CD4-positive, alpha-beta T cell (primary cell): ENCODE measurements at regions not wholly inside any gene's neighbourhood (a gene's known extent, or its start where the extent isn't known, plus 50 kb on each side); places are given as distances from the start of the nearest gene placed in this dataset.

ENCODE experiments used
- ATAC-seq: fragments of 200-7000 bp; cut with Tn5 transposase; one replicate; pipeline ENCODE4 v1.10.0; 2022; ENCODE audit warnings: mild to moderate bottlenecking; ENCODE audit not compliant: poor library complexity
- CTCF ChIA-PET: fragments of 350-600 bp; sonication (Branson Sonifier 250); formaldehyde crosslinking; loops from one replicate; lab custom pipeline; 2021; ENCODE audit warnings: antibody characterized with exemption, inconsistent platforms; lab: Charles Lee
- POLR2A ChIA-PET: fragments of 350-600 bp; sonication (Branson Sonifier 250); formaldehyde crosslinking; loops from one replicate; lab custom pipeline; 2021; ENCODE audit warnings: antibody characterized with exemption, inconsistent platforms; lab: Charles Lee
- DNase-seq, 14 experiments: peaks; one replicate each; pipeline ENCODE4 v3.0.0-alpha.2; 2013 to 2020; ENCODE audit warnings: mixed read lengths in 2 of 14
- H3K27ac ChIP-seq, 2 donors: one replicate each; pipeline versions ENCODE4 v1.5.1 to v1.7.0; 2013; ENCODE audit warnings: low read length in 2 of 2, low read depth in 1 of 2, mild to moderate bottlenecking in 1 of 2
- H3K27me3 ChIP-seq, 2 experiments: 1 replicate in 1 of 2; 2 replicates in 1 of 2; pipeline versions ENCODE4 v1.6.1 to v1.7.0; 2013; ENCODE audit warnings: low read length in 2 of 2, control low read depth in 1 of 2, mild to moderate bottlenecking in 1 of 2, moderate library complexity in 1 of 2; ENCODE audit not compliant: insufficient read depth in 2 of 2, control insufficient read depth in 1 of 2
- H3K36me3 ChIP-seq: one replicate; pipeline ENCODE4 v1.6.1; 2013; ENCODE audit warnings: low read length, control low read depth; ENCODE audit not compliant: insufficient read depth
- H3K4me1 ChIP-seq: one replicate; pipeline ENCODE4 v1.6.1; 2013; ENCODE audit warnings: low read length, control low read depth; ENCODE audit not compliant: insufficient read depth
- H3K4me3 ChIP-seq: one replicate; pipeline ENCODE4 v1.5.1; 2013; ENCODE audit warnings: mild to moderate bottlenecking, low read length, moderate library complexity
- H3K9me3 ChIP-seq, 2 experiments: 1 replicate in 1 of 2; 2 replicates in 1 of 2; pipeline versions ENCODE4 v1.6.1 to v1.7.0; 2013; ENCODE audit warnings: low read length in 2 of 2, mild to moderate bottlenecking in 2 of 2, control low read depth in 1 of 2, moderate library complexity in 1 of 2; ENCODE audit not compliant: control insufficient read depth in 1 of 2, insufficient read depth in 1 of 2
- H3K27ac Mint-ChIP-seq: one replicate; pipeline ENCODE4 v1.8.0; 2020; ENCODE audit warnings: mixed read lengths
- H3K27me3 Mint-ChIP-seq: one replicate; pipeline ENCODE4 v1.8.0; 2021; ENCODE audit warnings: mixed read lengths
- H3K36me3 Mint-ChIP-seq: one replicate; pipeline ENCODE4 v1.8.0; 2021; ENCODE audit warnings: low read depth, mixed read lengths
- H3K4me1 Mint-ChIP-seq: one replicate; pipeline ENCODE4 v1.8.0; 2021; ENCODE audit warnings: low read depth, mixed read lengths
- H3K4me3 Mint-ChIP-seq: one replicate; pipeline ENCODE4 v1.8.0; 2020; ENCODE audit warnings: mild to moderate bottlenecking, mixed read lengths
- H3K9me3 Mint-ChIP-seq: one replicate; pipeline ENCODE4 v1.8.0; 2020; ENCODE audit warnings: mixed read lengths
- CTCF ChIP-seq: fragments of 200-600 bp; IDR thresholded peaks from one replicate; pipeline ENCODE4 v1.8.0; 2022; ENCODE audit warnings: antibody characterized with exemption, mild to moderate bottlenecking
- intact Hi-C, 2 experiments: fragments of 100-400 bp; cut with DNase I in 1 of 2; cut with micrococcal nuclease in 1 of 2; formaldehyde crosslinking; loops; one replicate each; pipeline versions ENCODE4 v1.15.1 to v1.9.0; 2023 to 2025; cut with DNase I, micrococcal nuclease

GRCh38 chr3:152891678-152892077 lies 56.7 kb downstream of the P2RY1 start:
- H3K4me3 ChIP-seq, result no peak overlapping the region
- H3K36me3 ChIP-seq, result no peaks in the 10 kb centered on the region
- DNase-seq, result no peak
- no peaks in the 10 kb centered on the region for H3K4me1 ChIP-seq
- H3K36me3 Mint-ChIP-seq, result no peaks in the 10 kb centered on the region
- intact Hi-C loops, result no loop called here
- H3K4me1 Mint-ChIP-seq, result no peaks in the 10 kb centered on the region
- no peak overlapping the region for H3K4me3 Mint-ChIP-seq
- POLR2A ChIA-PET, result no interaction called here
- peaks cover 5% of the 10 kb centered on the region for H3K9me3 Mint-ChIP-seq
- no peak overlapping the region for H3K27ac Mint-ChIP-seq
- no peak for TF ChIP-seq CTCF
- no peak for ATAC-seq
- H3K27ac ChIP-seq, result no peak overlapping the region
- no peaks in the 10 kb centered on the region for H3K27me3 ChIP-seq
- CTCF ChIA-PET, result no interaction called here
- H3K27me3 Mint-ChIP-seq, result peaks cover 5% of the 10 kb centered on the region
- H3K9me3 ChIP-seq, result peaks cover 0 to 8% of the 10 kb centered on the region in 2 experiments

GRCh38 chr3:152892446-152892845 lies 57.5 kb downstream of the P2RY1 start:
- H3K4me3 ChIP-seq, result no peak overlapping the region
- Mint-ChIP-seq H3K4me3 (no peak overlapping the region), H3K4me1 (no peaks in the 10 kb centered on the region), H3K27me3 (peaks cover 5% of the 10 kb centered on the region), H3K9me3 (peaks cover 5% of the 10 kb centered on the region), H3K36me3 (no peaks in the 10 kb centered on the region), H3K27ac (no peak overlapping the region)
- no peaks in the 10 kb centered on the region for H3K4me1 ChIP-seq
- H3K27ac ChIP-seq, result no peak overlapping the region
- ATAC-seq (no peak), DNase-seq (no peak)
- ChIA-PET POLR2A (no interaction called here), CTCF (no interaction called here)
- no peaks in the 10 kb centered on the region for H3K27me3 ChIP-seq
- no peaks in the 10 kb centered on the region for H3K36me3 ChIP-seq
- no peak for TF ChIP-seq CTCF
- intact Hi-C loops, result no loop called here
- peaks cover 0 to 8% of the 10 kb centered on the region in 2 experiments for H3K9me3 ChIP-seq

- Mint-ChIP-seq H3K4me1 (no peaks in the 10 kb centered on the region), H3K36me3 (no peaks in the 10 kb centered on the region), H3K27ac (no peak overlapping the region), H3K9me3 (peaks cover 5% of the 10 kb centered on the region), H3K27me3 (peaks cover 5% of the 10 kb centered on the region), H3K4me3 (no peak overlapping the region)
- Histone ChIP-seq H3K27me3 (no peaks in the 10 kb centered on the region), H3K4me1 (no peaks in the 10 kb centered on the region), H3K27ac (no peak overlapping the region), H3K36me3 (no peaks in the 10 kb centered on the region), H3K9me3 (peaks cover 0 to 8% of the 10 kb centered on the region in 2 experiments), H3K4me3 (no peak overlapping the region)
- CTCF ChIA-PET, result no interaction called here
- no peak for TF ChIP-seq CTCF
- POLR2A ChIA-PET, result no interaction called here
- intact Hi-C loops, result no loop called here
- DNase-seq (no peak), ATAC-seq (no peak)
Observed at GRCh38 chr3:152893647-152894046, 58.7 kb downstream of the P2RY1 start.
